ENCODE measurements at regions not wholly inside any gene's neighbourhood (a gene's known extent, or its start where the extent isn't known, plus 50 kb on each side); places are given as distances from the start of the nearest gene placed in this dataset.

GRCh38 chr7:52782348-52782747, 253.1 kb upstream of the POM121L12 start:
- no peaks in the 10 kb centered on the region for H3K4me1 ChIP-seq (ENCODE audit: control extremely low read depth in 1 of 4, control insufficient read depth in 4 of 4, insufficient read depth in 4 of 4, low read length in 3 of 4)
- H3K4me3 ChIP-seq (ENCODE audit: control insufficient read depth in 1 of 7, extremely low read depth in 1 of 7, insufficient read depth in 4 of 7, low read depth in 2 of 7, low read length in 6 of 7) = no peak overlapping the region
- no peak for DNase-seq
- H3K9me3 ChIP-seq (ENCODE audit: control extremely low read depth in 1 of 5, control insufficient read depth in 4 of 5, insufficient read depth in 2 of 5, low read depth in 1 of 5, low read length in 4 of 5) = peaks cover 0 to 1% (median 0%) of the 10 kb centered on the region in 5 experiments
- H3K27me3 ChIP-seq (replicated peaks in 2 of 5; ENCODE audit: control insufficient read depth in 4 of 5, insufficient read depth in 5 of 5, low read length in 4 of 5) = no peaks in the 10 kb centered on the region
- H3K36me3 ChIP-seq (ENCODE audit: control insufficient read depth in 4 of 4, insufficient read depth in 4 of 4, low read length in 3 of 4) = no peaks in the 10 kb centered on the region
- no peak overlapping the region for H3K27ac ChIP-seq (ENCODE audit: insufficient read depth in 1 of 2, low read depth in 1 of 2, low read length in 2 of 2, poor library complexity in 1 of 2, severe bottlenecking in 2 of 2)
- CTCF ChIA-PET = no interaction called here
- POLR2A ChIA-PET = no interaction called here
- WGBS (ENCODE audit: insufficient coverage) = 100% methylated on average over 2 of the region's 5 CpGs

- Histone ChIP-seq H3K4me1 (ENCODE audit: control extremely low read depth in 1 of 4, control insufficient read depth in 4 of 4, insufficient read depth in 4 of 4, low read length in 3 of 4) (no peaks in the 10 kb centered on the region), H3K4me3 (ENCODE audit: control insufficient read depth in 1 of 7, extremely low read depth in 1 of 7, insufficient read depth in 4 of 7, low read depth in 2 of 7, low read length in 6 of 7) (no peak overlapping the region), H3K27ac (ENCODE audit: insufficient read depth in 1 of 2, low read depth in 1 of 2, low read length in 2 of 2, poor library complexity in 1 of 2, severe bottlenecking in 2 of 2) (no peak overlapping the region), H3K36me3 (ENCODE audit: control insufficient read depth in 4 of 4, insufficient read depth in 4 of 4, low read length in 3 of 4) (no peaks in the 10 kb centered on the region), H3K9me3 (ENCODE audit: control extremely low read depth in 1 of 5, control insufficient read depth in 4 of 5, insufficient read depth in 2 of 5, low read depth in 1 of 5, low read length in 4 of 5) (peaks cover 0 to 1% (median 0%) of the 10 kb centered on the region in 5 experiments), H3K27me3 (replicated peaks in 2 of 5; ENCODE audit: control insufficient read depth in 4 of 5, insufficient read depth in 5 of 5, low read length in 4 of 5) (no peaks in the 10 kb centered on the region)
- ChIA-PET CTCF (no interaction called here), POLR2A (no interaction called here)
- 100% methylated on average over 2 of the region's 4 CpGs for WGBS (ENCODE audit: insufficient coverage)
- no peak for DNase-seq
Measured at GRCh38 chr7:52781250-52781649, 254.2 kb upstream of the POM121L12 start.

GRCh38 chr7:52779004-52779403, 256.4 kb upstream of the POM121L12 start:
- Histone ChIP-seq H3K9me3 (ENCODE audit: control extremely low read depth in 1 of 5, control insufficient read depth in 4 of 5, insufficient read depth in 2 of 5, low read depth in 1 of 5, low read length in 4 of 5) (peaks cover 0 to 1% (median 0%) of the 10 kb centered on the region in 5 experiments), H3K4me1 (ENCODE audit: control extremely low read depth in 1 of 4, control insufficient read depth in 4 of 4, insufficient read depth in 4 of 4, low read length in 3 of 4) (no peaks in the 10 kb centered on the region), H3K27me3 (replicated peaks in 2 of 5; ENCODE audit: control insufficient read depth in 4 of 5, insufficient read depth in 5 of 5, low read length in 4 of 5) (no peaks in the 10 kb centered on the region), H3K4me3 (ENCODE audit: control insufficient read depth in 1 of 7, extremely low read depth in 1 of 7, insufficient read depth in 4 of 7, low read depth in 2 of 7, low read length in 6 of 7) (no peak overlapping the region), H3K27ac (ENCODE audit: insufficient read depth in 1 of 2, low read depth in 1 of 2, low read length in 2 of 2, poor library complexity in 1 of 2, severe bottlenecking in 2 of 2) (no peak overlapping the region), H3K36me3 (ENCODE audit: control insufficient read depth in 4 of 4, insufficient read depth in 4 of 4, low read length in 3 of 4) (no peaks in the 10 kb centered on the region)
- ChIA-PET CTCF (interaction anchor here (1.2 to 1.4 kb wide), 2 partner anchors 12 to 38 kb away, joined by 3 to 4 read pairs; no protein-coding TSS in a partner anchor), POLR2A (no interaction called here)
- no peak for DNase-seq

GRCh38 chr7:52777051-52777822, 258.2 kb upstream of the POM121L12 start:
- POLR2A ChIA-PET = no interaction called here
- peaks cover 0 to 1% (median 0%) of the 10 kb centered on the region in 5 experiments for H3K9me3 ChIP-seq (ENCODE audit: control extremely low read depth in 1 of 5, control insufficient read depth in 4 of 5, insufficient read depth in 2 of 5, low read depth in 1 of 5, low read length in 4 of 5)
- no peaks in the 10 kb centered on the region for H3K36me3 ChIP-seq (ENCODE audit: control insufficient read depth in 4 of 4, insufficient read depth in 4 of 4, low read length in 3 of 4)
- H3K27ac ChIP-seq (ENCODE audit: insufficient read depth in 1 of 2, low read depth in 1 of 2, low read length in 2 of 2, poor library complexity in 1 of 2, severe bottlenecking in 2 of 2) = no peak overlapping the region
- no peak for DNase-seq
- CTCF ChIA-PET = interaction anchor here (1.1 kb wide), 1 partner anchor 12 kb away, joined by 3 read pairs; no protein-coding TSS in a partner anchor
- no peak overlapping the region for H3K4me3 ChIP-seq (ENCODE audit: control insufficient read depth in 1 of 7, extremely low read depth in 1 of 7, insufficient read depth in 4 of 7, low read depth in 2 of 7, low read length in 6 of 7)
- H3K4me1 ChIP-seq (ENCODE audit: control extremely low read depth in 1 of 4, control insufficient read depth in 4 of 4, insufficient read depth in 4 of 4, low read length in 3 of 4) = no peaks in the 10 kb centered on the region
- WGBS (ENCODE audit: insufficient coverage) = 93% methylated on average over 2 of the region's 5 CpGs
- H3K27me3 ChIP-seq (replicated peaks in 2 of 5; ENCODE audit: control insufficient read depth in 4 of 5, insufficient read depth in 5 of 5, low read length in 4 of 5) = no peaks in the 10 kb centered on the region

GRCh38 chr7:52775876-52776275, 259.6 kb upstream of the POM121L12 start:
- Histone ChIP-seq H3K4me3 (ENCODE audit: control insufficient read depth in 1 of 7, extremely low read depth in 1 of 7, insufficient read depth in 4 of 7, low read depth in 2 of 7, low read length in 6 of 7) (no peak overlapping the region), H3K9me3 (ENCODE audit: control extremely low read depth in 1 of 5, control insufficient read depth in 4 of 5, insufficient read depth in 2 of 5, low read depth in 1 of 5, low read length in 4 of 5) (peaks cover 0 to 1% (median 0%) of the 10 kb centered on the region in 5 experiments), H3K27me3 (replicated peaks in 2 of 5; ENCODE audit: control insufficient read depth in 4 of 5, insufficient read depth in 5 of 5, low read length in 4 of 5) (no peaks in the 10 kb centered on the region), H3K36me3 (ENCODE audit: control insufficient read depth in 4 of 4, insufficient read depth in 4 of 4, low read length in 3 of 4) (no peaks in the 10 kb centered on the region), H3K27ac (ENCODE audit: insufficient read depth in 1 of 2, low read depth in 1 of 2, low read length in 2 of 2, poor library complexity in 1 of 2, severe bottlenecking in 2 of 2) (no peak overlapping the region), H3K4me1 (ENCODE audit: control extremely low read depth in 1 of 4, control insufficient read depth in 4 of 4, insufficient read depth in 4 of 4, low read length in 3 of 4) (no peaks in the 10 kb centered on the region)
- DNase-seq = no peak
- WGBS (ENCODE audit: insufficient coverage) = no CpG with 5 or more reads among the region's 1 CpG
- POLR2A ChIA-PET = no interaction called here
- CTCF ChIA-PET = no interaction called here

GRCh38 chr7:52771177-52771576, 264.3 kb upstream of the POM121L12 start:
- ChIA-PET POLR2A (no interaction called here), CTCF (no interaction called here)
- no peaks in the 10 kb centered on the region for H3K4me1 ChIP-seq (ENCODE audit: control extremely low read depth in 1 of 4, control insufficient read depth in 4 of 4, insufficient read depth in 4 of 4, low read length in 3 of 4)
- no peak overlapping the region for H3K4me3 ChIP-seq (ENCODE audit: control insufficient read depth in 1 of 7, extremely low read depth in 1 of 7, insufficient read depth in 4 of 7, low read depth in 2 of 7, low read length in 6 of 7)
- H3K27me3 ChIP-seq (replicated peaks in 2 of 5; ENCODE audit: control insufficient read depth in 4 of 5, insufficient read depth in 5 of 5, low read length in 4 of 5) = no peaks in the 10 kb centered on the region
- H3K9me3 ChIP-seq (ENCODE audit: control extremely low read depth in 1 of 5, control insufficient read depth in 4 of 5, insufficient read depth in 2 of 5, low read depth in 1 of 5, low read length in 4 of 5) = no peaks in the 10 kb centered on the region
- DNase-seq = no peak
- H3K36me3 ChIP-seq (ENCODE audit: control insufficient read depth in 4 of 4, insufficient read depth in 4 of 4, low read length in 3 of 4) = no peaks in the 10 kb centered on the region
- WGBS (ENCODE audit: insufficient coverage) = 98% methylated on average over 5 of the region's 5 CpGs
- H3K27ac ChIP-seq (ENCODE audit: insufficient read depth in 1 of 2, low read depth in 1 of 2, low read length in 2 of 2, poor library complexity in 1 of 2, severe bottlenecking in 2 of 2) = no peak overlapping the region

- no peaks in the 10 kb centered on the region for H3K4me1 ChIP-seq (ENCODE audit: control extremely low read depth in 1 of 4, control insufficient read depth in 4 of 4, insufficient read depth in 4 of 4, low read length in 3 of 4)
- H3K36me3 ChIP-seq (ENCODE audit: control insufficient read depth in 4 of 4, insufficient read depth in 4 of 4, low read length in 3 of 4) = no peaks in the 10 kb centered on the region
- H3K9me3 ChIP-seq (ENCODE audit: control extremely low read depth in 1 of 5, control insufficient read depth in 4 of 5, insufficient read depth in 2 of 5, low read depth in 1 of 5, low read length in 4 of 5) = no peaks in the 10 kb centered on the region
- ChIA-PET CTCF (no interaction called here), POLR2A (no interaction called here)
- H3K27ac ChIP-seq (ENCODE audit: insufficient read depth in 1 of 2, low read depth in 1 of 2, low read length in 2 of 2, poor library complexity in 1 of 2, severe bottlenecking in 2 of 2) = no peak overlapping the region
- no peaks in the 10 kb centered on the region for H3K27me3 ChIP-seq (replicated peaks in 2 of 5; ENCODE audit: control insufficient read depth in 4 of 5, insufficient read depth in 5 of 5, low read length in 4 of 5)
- no peak for DNase-seq
- no peak overlapping the region for H3K4me3 ChIP-seq (ENCODE audit: control insufficient read depth in 1 of 7, extremely low read depth in 1 of 7, insufficient read depth in 4 of 7, low read depth in 2 of 7, low read length in 6 of 7)
Measured at GRCh38 chr7:52764492-52765169, 270.8 kb upstream of the POM121L12 start.
